Activated naive CD4-positive, alpha-beta T cell (primary cell): ENCODE measurements at regions not wholly inside any gene's neighbourhood (a gene's known extent, or its start where the extent isn't known, plus 50 kb on each side); places are given as distances from the start of the nearest gene placed in this dataset.

Experiments
- DNase-seq, 4 experiments: peaks; one replicate each; lab custom pipeline; 2025; lab: John Stamatoyannopoulos, UW

DNA sequence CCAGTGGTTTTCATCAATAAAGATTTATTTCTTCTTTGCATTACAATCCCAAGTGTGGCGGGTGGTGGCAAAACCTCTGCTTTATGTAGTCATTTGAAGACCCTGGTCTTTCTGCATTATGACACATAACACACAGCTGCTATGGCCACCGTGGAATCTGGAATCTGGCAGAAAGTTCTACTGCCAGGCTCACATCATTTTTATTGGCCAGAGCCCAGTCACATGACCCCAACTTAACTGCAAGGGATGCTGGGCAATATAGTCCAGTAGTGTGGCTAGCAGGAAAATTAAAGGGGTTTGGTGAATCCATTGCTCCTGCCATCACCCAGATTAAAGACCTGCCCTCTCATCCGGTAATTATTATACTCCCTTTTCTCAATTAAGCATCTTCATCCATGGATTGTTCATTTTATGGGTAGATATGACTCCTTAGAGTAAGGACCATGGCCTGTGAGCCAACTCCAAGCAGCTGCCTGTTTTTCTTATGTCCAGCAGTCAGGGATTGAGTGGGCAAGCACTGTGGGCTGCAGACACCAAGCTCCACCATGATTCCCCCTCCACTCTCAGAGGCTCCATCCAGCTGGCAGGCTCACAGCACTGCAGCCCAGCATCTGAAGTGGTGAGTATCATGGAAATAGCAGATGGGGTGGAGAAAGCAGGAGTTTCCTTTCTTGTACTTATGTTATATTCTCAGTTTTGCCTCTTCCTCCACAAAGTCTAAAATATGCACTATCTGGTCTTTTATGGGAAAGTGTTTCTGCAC, 1030.7 kb downstream of the AACS start:
- DNase-seq: no peak

DNA sequence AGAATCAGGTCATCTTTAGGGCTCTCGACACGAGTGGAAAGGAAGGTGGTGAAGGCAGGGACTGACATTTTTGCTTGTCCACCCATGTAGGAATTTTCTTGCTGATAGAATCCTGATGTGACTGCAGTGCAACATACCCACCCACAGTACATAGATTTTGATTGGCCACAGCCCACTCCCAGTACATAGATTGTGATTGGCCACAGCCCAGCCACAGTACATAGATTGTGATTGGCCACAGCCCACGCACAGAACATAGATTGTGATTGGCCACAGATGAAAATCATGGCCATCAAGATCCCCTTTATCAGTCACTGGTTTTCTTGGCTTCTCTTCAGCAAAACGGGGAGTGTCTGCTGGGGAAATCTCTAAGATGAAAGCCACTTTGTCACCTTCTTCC, 1041.5 kb downstream of the AACS start:
- DNase-seq: no peak

DNA sequence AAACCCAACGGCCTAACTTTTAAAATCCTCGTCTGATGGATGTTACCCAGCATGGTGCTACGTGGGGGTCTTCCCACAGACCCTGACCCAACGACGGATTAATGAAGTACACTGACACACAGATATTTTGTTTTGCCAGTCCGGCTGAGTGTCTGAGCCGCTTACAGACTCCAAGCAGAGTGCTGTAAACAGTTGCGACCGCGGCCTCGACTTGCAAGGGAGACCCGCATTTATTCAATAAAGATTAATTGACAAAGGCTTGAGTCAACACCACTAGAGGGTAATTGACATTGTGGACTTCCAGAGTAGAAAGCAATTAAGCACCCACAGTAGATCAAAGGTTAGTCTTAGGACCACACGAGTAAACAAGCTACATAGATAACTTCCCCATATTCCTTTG, 1042.4 kb downstream of the AACS start:
- DNase-seq: no peak

DNA sequence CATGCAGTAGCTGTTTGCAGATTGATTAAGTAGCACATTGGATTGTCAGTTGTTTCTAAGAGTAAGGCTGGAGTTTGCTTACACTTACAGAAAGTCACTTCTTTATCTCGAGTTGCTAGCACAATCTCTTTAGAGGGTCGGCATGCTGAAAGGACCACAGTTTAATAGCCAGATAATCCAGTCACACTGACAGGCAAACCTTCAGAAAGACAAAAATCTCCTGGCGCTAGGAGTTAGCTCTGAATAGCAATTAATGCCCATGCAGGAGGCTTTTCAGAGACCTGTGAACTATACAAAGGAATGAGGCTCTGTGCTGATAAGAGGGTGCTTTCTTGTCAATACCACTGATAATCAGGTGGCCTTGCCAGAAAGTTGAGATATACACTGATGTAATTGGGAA, 1043.0 kb downstream of the AACS start:
- DNase-seq: no peak

DNA sequence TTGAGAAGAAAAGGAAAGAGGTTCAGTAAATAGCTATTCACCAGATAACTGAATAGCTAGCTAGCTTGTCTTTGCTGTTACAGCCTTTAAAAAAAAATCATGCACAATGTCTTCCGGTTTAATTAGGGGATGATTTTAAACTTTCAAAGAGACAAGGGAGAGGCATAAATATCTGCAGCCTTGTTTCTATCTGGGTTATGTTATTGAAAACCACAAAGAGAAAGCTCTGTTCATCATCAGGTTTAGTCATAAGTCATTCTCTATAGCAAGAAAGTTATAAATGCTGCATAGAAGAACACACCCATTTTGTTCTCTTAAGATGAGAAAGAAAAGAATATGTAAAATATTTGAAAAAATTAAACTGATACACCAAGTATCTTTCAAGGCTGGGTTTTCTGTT, 1046.9 kb downstream of the AACS start:
- no peak for DNase-seq

DNA sequence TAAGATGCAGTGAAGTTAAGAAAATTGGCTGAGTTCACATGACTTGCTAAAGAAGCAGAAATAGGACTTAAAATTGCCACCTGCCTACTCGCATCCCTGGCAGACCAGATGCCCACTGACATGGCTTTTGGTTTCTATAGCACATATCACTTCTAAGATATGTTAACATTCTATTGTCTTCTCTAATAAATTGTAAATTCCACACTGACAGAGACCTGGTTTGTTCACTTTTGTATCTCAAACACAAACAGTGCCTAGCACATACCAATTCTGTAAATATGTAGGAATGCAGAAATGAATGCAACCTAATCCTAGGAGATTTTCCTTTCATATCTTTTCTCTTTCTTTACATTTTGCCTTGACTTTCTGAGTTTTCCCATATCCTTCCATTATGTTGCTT, 1047.6 kb downstream of the AACS start:
- DNase-seq: no peak

DNA sequence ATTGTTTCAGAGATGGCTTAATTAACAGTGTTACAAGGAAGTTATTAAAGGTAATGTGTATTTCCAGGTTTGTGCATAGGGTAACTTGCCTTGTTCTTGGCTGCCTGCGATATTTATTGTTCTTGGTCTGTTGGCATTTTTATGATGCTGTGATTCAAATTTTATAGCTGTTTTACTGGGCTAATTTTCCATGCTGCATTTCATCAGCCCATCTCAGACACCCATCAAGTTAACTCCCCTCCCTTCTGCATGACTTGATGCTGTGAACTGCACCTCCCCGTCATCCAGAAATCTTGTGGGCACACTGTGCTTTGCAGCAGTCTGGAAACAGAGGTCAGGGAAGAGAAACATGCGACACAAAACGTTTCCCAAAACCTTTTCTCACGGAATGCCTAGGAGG, 1049.2 kb downstream of the AACS start:
- no peak for DNase-seq

DNA sequence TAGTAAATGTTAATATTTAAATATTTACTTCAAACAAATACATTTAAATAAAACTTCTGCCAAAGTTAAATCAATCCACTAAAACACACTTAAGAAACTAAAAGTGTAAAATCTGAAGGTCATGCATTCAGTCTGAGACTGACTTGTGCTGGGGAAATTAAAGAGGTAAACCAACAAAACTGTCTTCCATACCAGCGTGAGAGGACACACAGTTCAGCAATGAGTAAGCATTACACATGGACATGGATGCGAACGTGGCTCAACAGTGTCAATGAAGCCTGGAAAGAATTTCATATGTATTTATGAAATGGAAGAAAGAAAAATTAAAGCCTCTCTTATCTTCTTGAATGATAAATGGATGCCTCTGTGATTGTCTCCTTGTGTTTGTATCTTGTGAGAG, 1052.3 kb downstream of the AACS start:
- DNase-seq: no peak

DNA sequence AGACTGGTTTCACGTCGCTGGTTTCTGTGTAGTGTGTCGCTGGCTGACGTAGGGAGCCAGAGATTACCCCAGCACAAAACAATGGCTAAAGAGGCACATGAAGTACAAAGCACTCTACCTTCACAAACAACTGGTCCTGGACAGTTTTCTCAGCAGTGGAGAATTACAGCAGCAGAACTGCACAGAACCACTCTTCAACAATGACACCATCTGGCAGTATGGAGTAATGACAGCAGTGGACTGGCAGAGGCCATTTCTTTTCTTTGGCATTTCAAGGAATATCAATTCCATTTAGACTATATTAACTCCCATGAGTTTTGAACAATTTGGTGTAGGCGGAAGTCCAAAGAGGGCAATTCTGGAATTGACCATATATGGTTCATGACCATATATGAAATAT, 1074.1 kb downstream of the AACS start:
- no peak for DNase-seq

DNA sequence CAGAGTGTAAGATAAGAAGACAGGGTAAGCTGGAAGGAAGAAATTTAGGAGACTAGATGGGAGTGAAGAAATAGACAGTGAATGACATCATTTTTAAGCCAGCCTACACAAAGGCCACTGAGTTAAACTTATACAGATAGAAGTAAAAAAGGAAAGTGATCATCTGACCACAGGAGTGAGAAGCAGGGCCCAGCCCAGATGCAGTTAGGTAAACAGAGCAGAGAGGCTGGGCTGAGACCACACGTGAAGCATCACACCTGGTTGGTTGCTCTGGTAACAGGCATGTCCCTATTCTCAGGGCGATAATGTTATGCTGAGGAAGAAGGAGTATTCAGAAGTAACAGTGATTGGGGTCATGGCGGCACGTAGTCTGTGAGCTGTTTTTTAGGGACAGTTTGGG, 1079.4 kb downstream of the AACS start:
- no peak for DNase-seq

DNA sequence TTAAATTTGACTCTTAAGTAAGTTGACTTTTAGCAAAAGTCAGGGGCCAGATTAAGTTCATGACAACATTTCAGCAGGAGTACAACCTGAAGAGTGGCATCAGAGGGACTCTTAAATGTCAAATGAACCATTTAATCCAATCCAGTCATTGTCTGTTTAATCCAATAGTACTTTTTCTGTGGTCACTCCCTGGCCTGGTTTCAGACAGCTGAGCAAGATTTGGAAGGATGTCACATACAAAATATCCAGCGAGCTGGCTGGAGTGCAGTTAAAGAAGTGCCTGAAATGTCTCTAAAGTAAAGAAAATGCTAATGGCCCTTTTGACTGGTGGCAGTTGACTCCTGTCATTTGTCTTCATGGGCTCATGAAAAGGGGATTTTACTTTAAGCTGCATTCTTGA, 1082.1 kb downstream of the AACS start:
- no peak for DNase-seq

DNA sequence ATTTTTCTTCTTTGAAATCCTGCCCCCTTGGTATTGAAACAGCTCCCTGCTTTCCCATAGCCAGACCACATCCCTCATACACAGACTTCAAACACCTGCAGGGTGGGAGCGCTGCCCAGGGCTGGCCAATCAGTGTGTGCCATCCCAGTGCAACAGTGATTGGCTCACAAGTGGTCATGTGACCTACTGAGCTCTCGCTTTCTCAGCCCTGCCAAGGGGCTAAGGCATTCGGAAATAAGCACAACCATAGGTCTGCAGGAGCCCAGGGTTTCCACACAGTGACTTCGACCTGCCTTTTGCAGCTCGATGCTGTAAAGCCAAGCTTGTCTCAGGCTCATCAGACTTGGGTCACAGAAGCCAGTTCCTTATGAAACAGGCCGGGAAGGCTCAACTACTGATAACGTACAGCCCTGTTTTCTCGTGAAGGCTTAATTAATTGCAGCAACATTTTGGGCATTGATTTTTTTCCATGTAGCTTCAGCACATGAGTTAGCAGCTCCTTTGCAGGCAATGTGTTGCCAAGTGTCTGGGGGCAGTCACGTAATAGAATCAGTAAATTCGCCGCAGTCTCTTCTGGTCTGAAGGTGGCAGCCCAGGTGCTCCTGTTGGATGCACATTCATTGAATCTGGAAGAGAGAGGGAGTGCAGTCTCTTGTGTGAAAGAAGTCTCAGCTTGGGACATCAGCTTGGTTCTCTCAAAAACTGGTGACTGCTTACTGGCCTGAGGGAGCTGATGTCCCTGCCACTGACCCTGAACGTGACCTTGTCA, 1091.8 kb downstream of the AACS start:
- no peak for DNase-seq

DNA sequence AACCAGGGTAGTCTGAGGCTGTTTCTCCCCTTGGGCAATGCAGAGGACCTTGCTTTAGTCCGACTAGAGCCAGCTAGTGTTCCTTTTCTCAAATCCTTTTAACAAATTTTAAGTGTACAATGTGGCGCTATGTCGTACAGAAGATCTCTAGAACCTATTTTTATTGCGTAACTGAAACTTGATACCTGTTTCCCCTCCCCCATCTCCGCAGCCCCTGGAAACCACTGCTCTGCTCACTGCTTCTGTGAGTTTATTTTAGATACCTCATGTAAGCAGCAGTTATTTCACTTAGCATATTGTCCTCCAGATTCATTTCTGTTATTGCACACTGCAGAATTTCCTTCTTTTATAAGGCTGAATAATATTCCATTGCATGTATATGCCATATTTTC, 1092.3 kb downstream of the AACS start:
- DNase-seq: no peak

DNA sequence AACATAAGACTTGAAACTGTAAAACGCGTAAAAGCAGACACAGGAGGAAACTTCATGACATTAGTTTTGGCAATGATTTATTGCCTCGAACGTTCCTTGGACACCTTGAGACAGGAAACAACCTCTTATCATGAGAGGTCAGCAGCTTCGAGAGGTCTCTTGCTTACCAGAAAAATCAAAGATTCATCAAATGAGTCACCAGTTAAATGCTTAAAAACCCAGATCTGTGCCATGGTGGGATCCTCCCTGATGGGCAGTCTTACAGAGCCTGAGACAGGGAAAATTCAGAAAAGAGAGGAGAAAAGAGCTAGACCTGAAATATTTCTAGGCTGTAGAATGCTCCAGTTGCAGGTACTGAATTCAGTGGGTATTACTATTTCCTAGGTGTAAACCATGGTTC, 1093.9 kb downstream of the AACS start:
- no peak for DNase-seq

DNA sequence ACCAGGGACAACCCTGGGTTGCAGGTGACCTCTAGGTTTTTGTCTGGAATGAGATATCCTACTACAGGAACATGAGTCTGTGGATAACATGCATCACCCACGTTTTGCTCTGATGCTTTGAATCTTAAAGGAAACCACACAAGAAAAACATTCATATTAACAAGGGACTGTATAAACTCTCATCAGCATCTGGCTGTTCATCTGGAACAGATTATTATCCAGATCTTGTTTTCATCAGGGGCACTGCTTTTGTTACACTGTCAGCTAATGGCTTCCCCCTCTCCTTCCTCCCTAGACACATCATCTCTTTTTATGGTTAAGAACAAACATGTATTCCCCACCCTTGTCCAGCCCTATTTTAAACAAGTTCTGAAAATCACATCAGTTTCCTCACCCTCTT, 1095.7 kb downstream of the AACS start:
- DNase-seq: no peak

DNA sequence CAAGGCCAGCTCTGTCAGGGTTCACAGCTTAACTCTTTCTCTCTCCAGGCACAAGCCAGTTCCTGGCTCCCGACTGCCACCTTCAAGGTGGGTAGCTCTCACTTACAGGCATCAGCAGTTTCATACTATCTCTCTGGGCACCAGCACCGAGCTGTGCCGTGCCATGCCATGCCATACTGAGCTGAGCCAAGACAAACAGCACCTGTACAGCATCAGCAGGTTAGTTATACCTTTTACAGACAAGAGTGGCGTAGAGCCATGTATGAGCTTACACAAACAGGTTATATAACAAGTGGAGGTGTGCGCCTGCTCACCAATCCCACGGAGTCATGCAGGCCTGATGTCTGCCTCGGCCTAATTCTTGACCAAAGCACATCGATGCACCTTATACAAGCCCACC, 1098.7 kb downstream of the AACS start:
- no peak for DNase-seq

DNA sequence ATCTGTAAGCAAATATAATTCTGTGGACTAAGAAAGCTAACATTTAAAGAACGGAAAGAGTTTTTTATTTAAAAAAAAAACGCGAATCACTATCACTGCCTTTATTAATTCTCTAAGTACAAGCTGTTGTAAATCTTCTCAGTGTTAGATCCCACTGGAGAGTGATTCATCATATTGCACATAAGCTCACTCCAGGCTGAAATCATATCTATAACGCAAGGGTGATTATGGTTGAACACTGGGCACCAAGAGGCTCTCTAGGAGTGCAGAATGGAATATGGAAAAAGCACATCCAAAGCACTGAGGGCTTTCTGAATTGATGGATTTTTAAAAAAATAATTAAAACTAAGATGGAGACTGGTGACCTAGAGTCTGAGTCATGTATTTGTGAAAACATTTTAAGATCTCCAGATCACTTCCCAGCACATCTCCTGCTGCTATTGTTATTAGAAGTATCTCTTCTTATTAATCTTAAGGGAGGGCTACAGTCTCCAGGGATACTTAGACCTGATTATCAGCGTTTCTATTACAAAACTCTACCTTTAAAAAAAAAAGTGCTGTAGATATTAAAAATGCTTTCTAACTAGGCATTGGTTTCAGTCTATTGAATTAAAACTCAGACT, 1106.8 kb downstream of the AACS start:
- no peak for DNase-seq

DNA sequence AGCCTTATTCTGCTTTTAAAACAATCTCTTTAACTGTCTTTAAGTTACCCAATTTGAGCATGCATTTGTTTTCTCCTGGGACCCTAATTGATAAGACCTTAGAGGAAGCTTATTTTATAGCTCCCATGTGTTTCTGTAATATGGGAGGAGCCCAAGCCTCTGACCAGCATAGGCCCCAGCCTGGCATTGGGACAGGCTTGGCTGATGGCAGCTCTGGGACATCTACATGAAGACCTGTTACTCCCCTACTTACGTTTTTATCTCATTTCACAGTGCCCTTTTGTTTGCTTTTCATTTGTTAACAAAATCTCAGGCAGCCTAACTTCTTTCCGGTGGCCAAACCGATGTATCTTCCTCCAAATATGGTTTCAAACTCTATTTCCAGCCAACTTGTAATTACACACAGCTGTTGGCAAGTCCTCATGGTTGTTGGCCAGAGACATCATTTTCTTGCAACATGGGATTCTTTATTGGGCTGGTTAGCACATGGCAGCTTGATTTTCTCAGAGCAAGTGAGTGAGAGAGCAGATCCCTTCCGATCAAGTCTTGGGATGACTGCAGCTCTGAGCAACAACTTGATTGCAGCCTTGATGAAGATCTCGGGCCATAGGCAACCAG, 1117.5 kb downstream of the AACS start:
- DNase-seq: no peak

DNA sequence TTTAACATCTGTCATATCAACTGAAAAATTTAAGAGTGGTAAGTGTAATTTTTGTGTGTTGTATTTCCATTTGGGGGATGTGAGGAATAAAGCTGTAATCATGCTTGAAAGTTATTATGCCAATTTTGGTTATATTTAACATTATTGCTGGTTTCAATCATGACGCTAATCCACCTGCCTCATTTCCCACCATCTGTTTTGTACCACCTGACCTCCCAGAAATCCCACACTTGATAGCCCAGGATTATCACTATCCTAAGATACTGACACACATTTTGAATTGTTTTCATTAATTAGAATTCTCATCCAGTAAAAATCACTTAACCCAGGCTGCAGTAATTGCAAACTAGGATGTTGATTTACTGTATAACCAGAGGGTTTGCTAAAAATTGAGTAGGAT, 1119.8 kb downstream of the AACS start:
- no peak for DNase-seq

DNA sequence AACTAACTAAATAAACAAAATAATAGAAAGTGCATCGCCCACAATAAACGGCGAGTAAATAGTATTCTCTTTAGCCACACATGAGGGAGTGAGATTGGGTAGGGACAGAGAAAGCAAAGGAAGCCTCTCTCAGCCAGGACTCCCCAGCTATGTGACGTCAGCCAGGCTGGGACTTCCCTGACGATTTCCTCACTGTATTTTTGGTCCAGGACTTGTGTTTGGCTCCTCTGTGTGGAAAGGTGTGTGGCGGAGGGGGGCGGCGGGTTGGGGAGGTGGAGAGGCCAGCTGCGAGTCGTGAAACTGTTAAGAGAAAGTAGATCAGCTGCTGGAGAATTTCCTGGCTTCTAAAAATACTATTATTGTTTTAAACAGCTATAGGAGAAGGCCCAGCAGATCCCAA, 1124.6 kb downstream of the AACS start:
- DNase-seq: no peak

DNA sequence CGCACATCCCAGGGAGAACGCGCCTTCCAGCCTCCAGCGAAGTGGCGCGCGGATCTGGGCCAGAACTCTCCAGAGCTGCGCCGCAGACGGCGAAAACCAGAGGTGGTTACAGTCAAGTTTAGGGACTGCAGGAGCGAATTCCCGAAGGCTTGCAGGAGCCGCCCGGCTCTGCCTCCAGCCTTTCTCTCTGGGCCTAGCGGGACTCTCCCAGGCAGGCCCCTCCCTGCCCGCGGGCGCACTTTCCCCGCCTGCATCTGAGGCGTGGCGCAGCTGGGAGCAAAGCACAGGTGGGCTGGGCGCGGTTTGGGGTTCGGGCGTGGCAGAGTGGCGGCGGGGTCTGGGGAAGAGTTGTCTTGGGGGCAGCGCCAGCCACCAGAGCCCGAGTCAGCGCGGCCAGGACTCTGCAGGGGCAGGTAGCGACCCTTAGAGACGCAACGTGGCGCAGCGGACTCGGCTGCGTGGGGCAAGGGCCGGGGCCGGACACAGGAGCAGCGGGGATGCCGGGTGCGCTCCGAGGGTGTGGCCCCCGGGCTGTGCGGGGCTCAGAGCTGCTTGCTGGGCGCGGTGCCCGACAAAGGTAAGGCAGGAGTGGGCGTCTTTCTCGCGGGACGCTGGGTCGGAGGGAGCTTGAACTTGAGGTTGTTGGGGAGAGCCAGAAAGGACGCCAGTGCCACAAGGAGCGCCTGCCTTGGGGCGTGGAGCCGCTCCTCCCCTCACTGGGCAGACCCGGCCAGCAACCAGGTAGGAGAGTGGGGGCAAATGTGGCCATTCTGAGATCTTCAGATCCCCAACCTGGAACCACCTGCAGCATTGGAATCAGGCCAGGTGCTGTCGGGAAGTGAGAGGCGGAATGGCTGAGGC, 1126.0 kb downstream of the AACS start:
- DNase-seq: no peak

DNA sequence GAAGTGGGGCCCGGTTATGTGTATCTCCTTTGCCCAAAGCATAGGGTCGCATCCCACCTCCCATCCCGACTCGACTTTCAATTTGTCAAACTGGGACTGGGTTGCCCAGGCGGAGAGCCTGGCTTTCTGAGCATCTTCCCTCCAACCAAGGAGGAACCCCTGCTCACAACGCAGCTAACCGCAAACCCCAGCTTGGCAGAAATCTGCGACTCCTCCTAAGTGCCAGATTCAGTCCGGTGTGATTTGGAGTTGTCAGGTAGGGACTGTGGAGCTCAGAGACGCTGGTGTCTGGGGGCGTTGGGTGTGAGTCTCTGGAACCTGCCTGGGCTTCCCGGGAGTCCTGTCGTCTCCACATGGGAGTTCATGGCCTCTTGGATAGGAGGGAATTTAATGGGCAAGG, 1126.7 kb downstream of the AACS start:
- DNase-seq: no peak
